Keratinocyte (primary cell): ENCODE measurements at regions not wholly inside any gene's neighbourhood (a gene's known extent, or its start where the extent isn't known, plus 50 kb on each side); places are given as distances from the start of the nearest gene placed in this dataset.

Source experiments
- DNase-seq: peaks from one replicate; pipeline ENCODE4 v3.0.0-alpha.2; 2011; ENCODE audit warnings: low read depth, missing footprints, low spot score
- FAIRE-seq: peaks from 2 replicates; lab custom pipeline; 2011; peaks lifted over from hg19 to GRCh38; lab: Jason Lieb, UNC
- H2AFZ ChIP-seq: 2 replicates; pipeline ENCODE4 v1.6.0; 2012; ENCODE audit warnings: low read length, control low read depth, inconsistent platforms; ENCODE audit not compliant: control insufficient read depth
- H3K27ac ChIP-seq: 2 replicates; pipeline ENCODE4 v1.5.1; 2011; ENCODE audit warnings: low read length; ENCODE audit not compliant: control insufficient read depth, insufficient read depth
- H3K27me3 ChIP-seq: 3 replicates; pipeline ENCODE4 v1.6.0; 2011; ENCODE audit warnings: low read length; ENCODE audit not compliant: control insufficient read depth, insufficient read depth; ENCODE audit errors: extremely low read depth
- H3K36me3 ChIP-seq, 2 experiments: 2 replicates in 1 of 2; 3 replicates in 1 of 2; pipeline ENCODE4 v1.5.1; 2011; ENCODE audit warnings: low read length in 2 of 2, mild to moderate bottlenecking in 1 of 2; ENCODE audit not compliant: control insufficient read depth in 2 of 2, insufficient read depth in 2 of 2; ENCODE audit errors: extremely low read depth in 1 of 2
- H3K4me1 ChIP-seq: 3 replicates; pipeline ENCODE4 v1.5.1; 2011; ENCODE audit warnings: low read length; ENCODE audit not compliant: control insufficient read depth, insufficient read depth; ENCODE audit errors: extremely low read depth
- H3K4me2 ChIP-seq: 3 replicates; pipeline ENCODE4 v1.6.0; 2011; ENCODE audit warnings: low read depth, low read length; ENCODE audit not compliant: control insufficient read depth, insufficient read depth; ENCODE audit errors: extremely low read depth
- H3K4me3 ChIP-seq, 3 experiments: fragments of 200-600 bp in 1 of 3; sonication (generic) in 1 of 3; 2 replicates in 2 of 3; 3 replicates in 1 of 3; pipeline ENCODE4 v1.5.1; 2011 to 2016; ENCODE audit warnings: low read length in 3 of 3, mild to moderate bottlenecking in 3 of 3, control low read depth in 2 of 3, inconsistent platforms in 1 of 3, low read depth in 1 of 3, mixed read lengths in 1 of 3, mixed run types in 1 of 3, moderate library complexity in 1 of 3; ENCODE audit not compliant: control insufficient read depth in 2 of 3, insufficient read depth in 2 of 3; ENCODE audit errors: extremely low read depth in 1 of 3
- H3K79me2 ChIP-seq: 2 replicates; pipeline ENCODE4 v1.6.0; 2012; ENCODE audit warnings: low read length; ENCODE audit not compliant: control insufficient read depth, insufficient read depth
- H3K9ac ChIP-seq: 3 replicates; pipeline ENCODE4 v1.6.0; 2011; ENCODE audit warnings: low read length; ENCODE audit not compliant: control insufficient read depth, insufficient read depth; ENCODE audit errors: extremely low read depth
- H3K9me1 ChIP-seq: 3 replicates; pipeline ENCODE4 v1.6.0; 2011; ENCODE audit warnings: low read length; ENCODE audit not compliant: control insufficient read depth, insufficient read depth; ENCODE audit errors: extremely low read depth
- H3K9me3 ChIP-seq: 2 replicates; pipeline ENCODE4 v1.5.1; 2012; ENCODE audit warnings: low read depth, low read length; ENCODE audit not compliant: control insufficient read depth
- H4K20me1 ChIP-seq: 3 replicates; pipeline ENCODE4 v1.6.0; 2011; ENCODE audit warnings: low read length; ENCODE audit not compliant: control insufficient read depth, insufficient read depth; ENCODE audit errors: extremely low read depth
- EZH2 ChIP-seq: IDR thresholded peaks from one replicate; pipeline ENCODE4 v1.6.1; 2012; ENCODE audit warnings: inconsistent platforms, mild to moderate bottlenecking, low read length, moderate library complexity
- dilution Hi-C: fragments of 300-500 bp; cut with MboI; formaldehyde crosslinking; loops from one replicate; pipeline ENCODE4 v1.7.0; 2020; ENCODE audit warnings: low sequenced_read_pairs; ENCODE audit not compliant: extremely low pct_ligation_motif_present
- TF ChIP-seq, protein P1 (sequence below), 3 experiments: IDR thresholded peaks in 1 of 3; conservative IDR thresholded peaks in 1 of 3; optimal IDR thresholded peaks in 1 of 3; 2 replicates in 2 of 3; 3 replicates in 1 of 3; pipeline versions ENCODE3 to v1.5.1; 2011; ENCODE audit warnings: low read length in 3 of 3, mild to moderate bottlenecking in 3 of 3, moderate library complexity in 2 of 3, control low read depth in 1 of 3, inconsistent platforms in 1 of 3; ENCODE audit not compliant: insufficient read depth in 2 of 3; ENCODE audit errors: extremely low read depth in 1 of 3

DNA sequence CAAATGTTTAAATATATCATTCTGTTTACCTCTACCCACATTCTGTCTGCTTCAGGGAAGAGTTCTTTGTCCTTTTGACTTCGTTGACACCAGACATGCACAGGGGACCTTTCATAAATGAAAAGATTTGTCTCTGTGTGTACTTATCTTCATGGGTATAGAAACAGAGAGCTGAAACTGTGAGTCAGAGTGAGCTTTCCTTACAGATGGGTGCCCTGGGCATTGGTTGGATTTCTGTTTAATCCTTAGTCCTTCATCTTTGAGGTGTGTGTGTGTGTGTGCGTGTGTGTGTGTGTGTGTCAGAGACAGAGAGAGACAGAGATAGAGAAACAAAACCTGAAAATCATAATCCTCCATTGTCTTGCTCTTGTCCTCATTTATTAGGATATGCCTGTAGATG, 517.4 kb downstream of the TUSC7 start:
- Histone ChIP-seq H3K4me2 (no peak overlapping the region), H3K27me3 (no peaks in the 10 kb centered on the region), H3K36me3 (no peaks in the 10 kb centered on the region), H3K9ac (no peak overlapping the region), H3K9me3 (no peaks in the 10 kb centered on the region), H3K9me1 (no peaks in the 10 kb centered on the region), H3K4me1 (no peaks in the 10 kb centered on the region), H3K4me3 (no peak overlapping the region), H3K27ac (no peak overlapping the region), H2AFZ (no peak overlapping the region), H4K20me1 (no peaks in the 10 kb centered on the region), H3K79me2 (no peaks in the 10 kb centered on the region)
- TF ChIP-seq, protein P1, sequence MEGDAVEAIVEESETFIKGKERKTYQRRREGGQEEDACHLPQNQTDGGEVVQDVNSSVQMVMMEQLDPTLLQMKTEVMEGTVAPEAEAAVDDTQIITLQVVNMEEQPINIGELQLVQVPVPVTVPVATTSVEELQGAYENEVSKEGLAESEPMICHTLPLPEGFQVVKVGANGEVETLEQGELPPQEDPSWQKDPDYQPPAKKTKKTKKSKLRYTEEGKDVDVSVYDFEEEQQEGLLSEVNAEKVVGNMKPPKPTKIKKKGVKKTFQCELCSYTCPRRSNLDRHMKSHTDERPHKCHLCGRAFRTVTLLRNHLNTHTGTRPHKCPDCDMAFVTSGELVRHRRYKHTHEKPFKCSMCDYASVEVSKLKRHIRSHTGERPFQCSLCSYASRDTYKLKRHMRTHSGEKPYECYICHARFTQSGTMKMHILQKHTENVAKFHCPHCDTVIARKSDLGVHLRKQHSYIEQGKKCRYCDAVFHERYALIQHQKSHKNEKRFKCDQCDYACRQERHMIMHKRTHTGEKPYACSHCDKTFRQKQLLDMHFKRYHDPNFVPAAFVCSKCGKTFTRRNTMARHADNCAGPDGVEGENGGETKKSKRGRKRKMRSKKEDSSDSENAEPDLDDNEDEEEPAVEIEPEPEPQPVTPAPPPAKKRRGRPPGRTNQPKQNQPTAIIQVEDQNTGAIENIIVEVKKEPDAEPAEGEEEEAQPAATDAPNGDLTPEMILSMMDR (optimal IDR thresholded peaks at IDR 0.05 in 1 of 3, IDR thresholded peaks at IDR 0.05 in 1 of 3, conservative IDR thresholded peaks at IDR 0.05 in 1 of 3; ENCODE audit: extremely low read depth in 1 of 3, insufficient read depth in 2 of 3, low read length in 3 of 3): no peak
- TF ChIP-seq EZH2: no peak
- dilution Hi-C loops: no loop called here
- no peak for DNase-seq
- no peak for FAIRE-seq

DNA sequence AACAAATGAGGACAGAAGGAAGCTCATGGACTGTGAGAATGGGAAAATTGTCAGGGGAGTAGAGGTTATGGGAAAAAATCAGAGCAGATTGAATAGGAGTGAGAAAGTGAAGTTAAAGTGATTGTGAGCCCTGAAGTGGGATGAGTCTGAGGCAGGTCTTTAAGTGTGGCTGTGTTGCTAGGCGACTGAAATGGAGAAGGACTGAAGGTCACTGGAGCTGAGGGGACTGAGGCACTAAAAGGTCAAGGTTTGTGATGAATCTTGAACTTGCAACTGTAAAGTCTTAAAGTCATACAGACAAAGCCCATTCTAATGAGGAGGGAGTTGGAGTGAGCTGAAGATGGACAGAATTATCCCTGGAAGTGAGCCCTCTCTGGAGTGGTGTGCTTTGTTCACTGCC, 518.9 kb downstream of the TUSC7 start:
- Histone ChIP-seq H3K27ac (no peak overlapping the region), H3K4me2 (no peak overlapping the region), H2AFZ (no peak overlapping the region), H3K9ac (no peak overlapping the region), H3K9me1 (no peaks in the 10 kb centered on the region), H3K4me3 (no peak overlapping the region), H3K36me3 (no peaks in the 10 kb centered on the region), H3K9me3 (no peaks in the 10 kb centered on the region), H3K27me3 (no peaks in the 10 kb centered on the region), H4K20me1 (no peaks in the 10 kb centered on the region), H3K4me1 (no peaks in the 10 kb centered on the region), H3K79me2 (no peaks in the 10 kb centered on the region)
- DNase-seq: no peak
- dilution Hi-C loops: no loop called here
- FAIRE-seq: no peak
- no peak for TF ChIP-seq EZH2
- TF ChIP-seq, protein P1 (optimal IDR thresholded peaks at IDR 0.05 in 1 of 3, IDR thresholded peaks at IDR 0.05 in 1 of 3, conservative IDR thresholded peaks at IDR 0.05 in 1 of 3; ENCODE audit: extremely low read depth in 1 of 3, insufficient read depth in 2 of 3, low read length in 3 of 3): no peak
